ENCODE measurements at regions not wholly inside any gene's neighbourhood (a gene's known extent, or its start where the extent isn't known, plus 50 kb on each side); places are given as distances from the start of the nearest gene placed in this dataset.
A peak's percentile ranks its signal among the peaks of the same experiment; 100 is the strongest.
"Not testable (repeated sequence)": the region's sequence is repeated elsewhere in the genome, so short reads cannot be mapped to it uniquely, and the experiment has no call there.

DNA sequence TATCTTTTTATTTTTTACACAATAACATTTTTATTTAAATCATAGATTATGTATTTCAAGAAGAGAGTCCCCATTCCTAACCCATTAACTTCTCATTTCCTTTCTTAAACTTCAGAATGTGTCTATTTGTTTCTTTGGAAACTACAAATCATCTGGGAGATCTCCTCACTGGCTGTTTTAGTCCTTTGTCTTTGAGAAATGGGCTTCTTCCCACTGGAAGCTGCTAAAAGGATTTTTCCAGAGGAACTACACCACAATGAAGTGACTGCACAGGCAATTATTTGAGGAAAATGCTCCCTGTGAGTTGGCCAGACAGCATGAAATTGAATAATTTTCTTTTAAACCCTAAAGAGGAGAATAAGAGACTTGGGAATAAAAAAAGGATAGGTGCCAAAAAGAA is 119.1 kb downstream of the TENT5A start:
- intact Hi-C loops (cut with DNase I): no loop called here
- DNase-seq (no peak), ATAC-seq (ENCODE audit: poor library complexity) (no peak)

- intact Hi-C loops (cut with DNase I): no loop called here
- DNase-seq (no peak), ATAC-seq (ENCODE audit: poor library complexity) (no peak)
Measured at GRCh38 chr6:81630719-81631118, 121.8 kb downstream of the TENT5A start.

DNA sequence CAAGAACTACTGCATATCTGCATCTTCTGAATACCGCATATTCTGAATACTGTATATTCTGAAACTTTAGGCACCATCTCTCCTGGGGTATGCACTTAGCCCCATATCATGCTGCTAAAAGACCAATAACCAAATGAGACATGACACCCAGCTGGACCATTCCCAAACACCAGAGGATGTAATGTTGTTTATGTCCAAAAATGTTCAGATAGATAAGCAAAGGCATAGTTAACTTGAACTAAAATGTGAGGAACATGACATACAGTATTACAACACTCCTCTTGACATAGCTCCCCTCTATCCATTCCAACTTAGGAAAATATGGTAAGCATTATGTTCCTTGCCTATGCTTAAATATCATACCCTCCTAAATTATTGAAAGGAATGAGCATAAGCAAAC is 127.3 kb downstream of the TENT5A start:
- intact Hi-C loops (cut with DNase I): no loop called here
- ATAC-seq (ENCODE audit: poor library complexity): no peak

GRCh38 chr6:81624453-81624852 is 128.0 kb downstream of the TENT5A start:
- DNase-seq (no peak), ATAC-seq (ENCODE audit: poor library complexity) (no peak)
- intact Hi-C loops (cut with DNase I): no loop called here

More for the DNA sequence above, 127.3 kb downstream of the TENT5A start:
- no peak for DNase-seq

- DNase-seq (no peak), ATAC-seq (ENCODE audit: poor library complexity) (no peak)
- intact Hi-C loops (cut with DNase I): no loop called here
Measured at GRCh38 chr6:81623106-81623759, 129.2 kb downstream of the TENT5A start.

DNA sequence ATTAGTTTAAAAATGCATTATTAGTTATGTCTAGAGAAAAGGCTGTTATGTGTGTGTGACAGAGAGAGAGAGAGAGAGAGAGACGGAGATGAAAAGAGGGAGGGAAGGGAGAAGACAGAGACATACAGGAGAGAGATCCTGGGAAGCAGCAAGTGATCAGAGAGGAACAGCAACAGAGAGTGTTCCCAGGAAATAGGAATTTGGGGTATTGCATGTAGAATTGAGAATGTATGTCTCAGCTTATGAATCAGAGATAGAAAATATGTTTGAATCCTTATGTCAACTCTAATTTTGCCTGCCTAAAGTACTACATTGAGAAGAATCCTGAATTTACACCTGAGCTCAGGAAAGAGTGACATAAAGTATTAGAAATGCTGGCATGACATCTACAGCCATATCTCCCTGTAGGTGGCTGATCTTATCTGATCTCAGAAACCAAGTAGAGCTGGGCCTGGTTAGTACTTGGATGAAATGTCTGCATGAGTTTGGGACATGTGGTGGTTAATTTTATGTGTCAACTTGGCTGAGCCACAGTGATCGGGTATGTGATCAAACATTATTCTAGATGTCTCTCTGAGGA is 130.6 kb downstream of the TENT5A start:
- intact Hi-C loops (cut with DNase I): no loop called here
- DNase-seq: no peak
- ATAC-seq (ENCODE audit: poor library complexity): no peak

DNA sequence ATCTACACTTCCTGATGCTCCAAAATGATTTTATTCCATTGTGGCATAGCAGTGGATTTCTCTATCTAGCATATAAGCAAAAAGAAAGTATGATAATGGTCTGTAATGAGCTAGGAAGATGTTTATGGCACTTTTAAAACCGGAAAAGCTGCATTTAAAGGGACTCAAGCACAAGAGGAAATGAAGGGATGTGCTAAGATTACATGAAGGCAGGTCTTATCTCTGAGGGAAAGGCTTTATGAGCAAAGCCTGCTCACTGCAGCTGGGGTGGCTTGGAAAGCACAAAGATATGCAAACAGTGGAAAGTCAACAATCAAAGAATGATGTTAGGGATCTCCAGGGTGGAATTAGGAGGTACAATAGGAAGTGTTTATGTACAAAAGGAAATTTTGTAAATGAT is 138.2 kb downstream of the TENT5A start:
- no peak for DNase-seq
- ATAC-seq (ENCODE audit: poor library complexity): peak; percentile 27
- intact Hi-C loops (cut with DNase I): no loop called here

- ATAC-seq (ENCODE audit: poor library complexity): no peak
Measured at GRCh38 chr6:81613606-81614005, 138.9 kb downstream of the TENT5A start.

DNA sequence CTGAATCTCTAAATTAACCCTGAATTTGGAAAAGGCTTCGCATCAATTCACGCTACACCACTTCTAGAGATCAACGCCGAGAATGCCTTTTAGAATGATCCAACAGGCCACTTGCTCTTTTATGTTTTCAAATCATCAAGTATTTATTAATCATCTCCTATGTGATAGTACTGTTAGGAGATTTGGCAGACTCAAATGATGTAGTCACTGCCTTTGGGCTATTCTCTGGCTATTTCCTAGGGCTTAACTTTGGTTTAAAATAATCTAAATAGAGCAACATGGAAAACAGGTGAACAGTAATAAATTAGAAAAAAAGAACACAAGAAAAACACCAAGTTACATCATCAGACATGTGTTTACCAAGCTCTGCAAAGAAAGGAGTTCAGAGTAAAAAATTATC is 140.3 kb downstream of the TENT5A start:
- intact Hi-C loops (cut with DNase I): no loop called here
- ATAC-seq (ENCODE audit: poor library complexity) (no peak), DNase-seq (no peak)

More at GRCh38 chr6:81613606-81614005, 138.9 kb downstream of the TENT5A start:
- intact Hi-C loops (cut with DNase I): no loop called here
- DNase-seq: no peak

- ATAC-seq (ENCODE audit: poor library complexity) (no peak), DNase-seq (no peak)
- intact Hi-C loops (cut with DNase I): no loop called here
Measured at GRCh38 chr6:81609736-81610135, 142.7 kb downstream of the TENT5A start.

DNA sequence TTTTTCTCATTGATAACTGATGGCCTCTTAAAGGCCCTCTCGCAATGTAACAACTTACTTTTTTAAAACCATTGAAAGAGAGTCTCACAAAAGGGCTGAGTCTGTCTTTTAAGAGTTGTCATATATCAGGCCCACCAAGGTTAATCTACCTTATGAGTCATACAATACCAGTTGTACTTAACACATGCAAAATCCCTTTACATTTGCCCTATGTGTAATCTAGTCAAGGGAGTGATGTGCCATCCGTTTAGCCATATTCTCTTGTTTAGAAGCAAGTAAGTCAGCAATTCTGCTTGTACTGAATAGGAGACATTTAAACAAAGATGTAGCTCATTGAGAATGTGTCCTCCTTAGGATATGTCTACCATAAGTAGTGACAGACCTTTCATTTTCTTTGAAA is 143.7 kb downstream of the TENT5A start:
- DNase-seq (no peak), ATAC-seq (ENCODE audit: poor library complexity) (no peak)
- intact Hi-C loops (cut with DNase I): no loop called here

DNA sequence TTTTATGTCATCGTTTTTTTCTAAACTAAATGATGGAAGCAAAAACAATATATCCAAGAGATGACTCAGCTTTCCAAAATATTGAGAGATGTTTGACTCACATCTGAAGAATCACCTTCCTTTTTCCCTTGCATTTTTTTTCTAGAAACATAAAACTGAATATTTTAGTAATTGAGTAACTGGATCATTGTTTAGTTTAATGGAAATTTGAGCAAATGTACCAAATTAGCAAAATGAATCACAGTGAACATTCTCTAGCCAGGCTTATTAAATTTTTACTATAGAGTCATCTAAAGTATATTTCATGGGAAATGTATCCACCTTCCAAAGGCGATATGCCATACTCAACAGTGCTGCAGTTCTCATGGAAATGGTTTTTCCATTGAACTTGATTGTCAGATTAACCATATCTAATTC is 145.5 kb downstream of the TENT5A start:
- no peak for DNase-seq
- ATAC-seq (ENCODE audit: poor library complexity): no peak
- intact Hi-C loops (cut with DNase I): no loop called here

DNA sequence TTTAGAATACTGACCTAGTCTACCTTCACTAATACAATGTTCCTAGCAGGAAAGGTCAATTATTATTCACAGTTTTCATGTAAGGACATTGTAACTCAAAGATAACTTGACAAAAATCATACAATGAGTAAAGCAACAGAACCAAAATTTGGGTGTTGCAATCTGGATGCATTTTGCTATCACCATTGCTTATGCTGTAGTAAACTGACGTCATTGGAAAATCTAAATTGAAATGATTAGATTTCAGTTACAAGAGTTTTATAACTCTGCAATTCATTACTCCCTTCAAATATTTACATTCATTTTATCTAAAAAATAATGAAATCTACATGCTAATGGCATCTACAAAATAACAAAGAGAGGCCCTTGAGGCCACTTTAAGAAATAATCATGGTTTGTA is 147.0 kb downstream of the TENT5A start:
- intact Hi-C loops (cut with DNase I): no loop called here
- ATAC-seq (ENCODE audit: poor library complexity): no peak
- DNase-seq: no peak

- ATAC-seq (ENCODE audit: poor library complexity) (no peak), DNase-seq (no peak)
- intact Hi-C loops (cut with DNase I): no loop called here
Measured at GRCh38 chr6:81601918-81602317, 150.6 kb downstream of the TENT5A start.

DNA sequence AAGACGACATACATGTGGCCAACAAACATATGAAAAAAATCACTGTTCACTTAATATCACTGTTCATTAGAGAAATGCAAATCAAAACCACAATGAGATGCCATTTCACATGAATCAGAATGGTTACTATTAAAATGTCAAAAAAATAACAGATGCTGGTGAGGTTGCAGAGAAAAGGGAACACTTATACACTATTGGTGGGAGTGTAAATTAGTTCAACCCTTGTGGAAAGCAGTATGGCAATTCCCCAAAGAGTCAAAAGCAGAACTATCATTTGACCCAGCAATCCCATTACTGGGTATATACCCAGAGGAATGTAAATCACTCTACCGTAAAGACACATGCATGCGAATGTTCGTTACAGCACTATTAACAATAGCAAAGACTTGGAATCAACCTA is 152.0 kb downstream of the TENT5A start:
- intact Hi-C loops (cut with DNase I); ATAC-seq (ENCODE audit: poor library complexity); DNase-seq: not testable (repeated sequence)

GRCh38 chr6:81594501-81594900 is 158.0 kb downstream of the TENT5A start:
- ATAC-seq (ENCODE audit: poor library complexity): no peak
- no peak for DNase-seq
- intact Hi-C loops (cut with DNase I): no loop called here

DNA sequence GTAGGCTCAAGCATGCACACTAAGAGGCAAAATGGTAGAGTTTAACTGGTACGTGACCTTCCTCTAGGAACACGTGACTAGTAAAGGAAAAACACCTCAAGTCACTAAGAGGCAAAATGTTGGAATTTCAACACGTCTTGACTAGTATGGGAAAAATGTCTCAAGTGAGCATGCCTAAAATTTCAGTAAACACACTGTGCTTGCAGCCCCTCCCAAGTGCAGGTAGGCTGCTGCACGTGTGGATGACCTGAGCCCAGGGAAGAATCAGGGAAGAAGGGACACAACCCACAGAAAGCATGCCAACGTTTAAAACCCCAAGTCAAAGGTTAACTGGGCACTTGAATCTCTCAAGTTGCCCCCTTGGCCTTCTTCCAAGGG is 162.2 kb downstream of the TENT5A start:
- intact Hi-C loops (cut with DNase I): no loop called here

DNA sequence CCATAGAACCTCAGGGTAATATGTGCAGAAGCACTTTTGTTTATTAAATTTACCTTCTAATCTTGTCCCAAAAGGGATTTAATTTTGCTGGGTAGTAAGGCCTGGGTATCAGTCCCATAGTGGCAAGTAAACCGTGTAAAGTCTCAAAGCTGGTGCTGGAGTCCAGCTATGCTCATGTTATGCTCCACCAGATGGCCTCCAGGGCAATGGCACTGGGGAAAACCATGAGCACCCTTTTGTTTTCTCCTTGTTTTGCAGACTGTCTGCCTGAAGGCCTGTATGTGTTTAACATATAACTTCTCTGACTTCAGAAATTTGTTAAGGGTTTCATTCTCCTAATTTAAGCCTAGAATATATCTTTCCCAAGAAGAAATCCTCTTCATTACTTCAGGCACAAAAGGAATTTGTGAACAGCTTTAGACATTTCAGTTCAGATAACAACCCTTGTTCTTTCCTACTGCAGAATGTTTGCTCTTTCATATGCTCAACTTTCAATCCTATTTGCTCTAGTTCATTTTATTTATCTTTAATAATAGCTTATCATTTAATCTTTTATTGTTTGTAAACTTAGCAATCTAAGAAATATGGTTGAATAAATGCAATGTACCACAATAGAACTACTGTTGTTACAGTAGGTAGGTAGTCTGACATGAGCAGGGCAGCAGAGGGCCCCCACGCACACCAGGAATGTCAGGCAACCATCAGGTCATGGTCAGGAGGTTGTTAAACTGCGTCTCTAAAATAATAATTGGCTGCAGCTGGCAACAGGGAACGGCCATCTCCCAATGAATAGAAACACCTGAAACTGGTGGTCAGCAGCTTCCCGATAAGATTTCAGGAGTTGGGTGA is 162.8 kb downstream of the TENT5A start:
- no peak for DNase-seq
- intact Hi-C loops (cut with DNase I): no loop called here

More for the DNA sequence above, 162.2 kb downstream of the TENT5A start:
- no peak for DNase-seq
- no peak for ATAC-seq (ENCODE audit: poor library complexity)

GRCh38 chr6:81585686-81586085 is 166.8 kb downstream of the TENT5A start:
- intact Hi-C loops (cut with DNase I); ATAC-seq (ENCODE audit: poor library complexity); DNase-seq: not testable (repeated sequence)

More for the DNA sequence above, 162.8 kb downstream of the TENT5A start:
- peak; percentile 82 for ATAC-seq (ENCODE audit: poor library complexity)

GRCh38 chr6:81584156-81584555 is 168.3 kb downstream of the TENT5A start:
- ATAC-seq (ENCODE audit: poor library complexity); intact Hi-C loops (cut with DNase I); DNase-seq: not testable (repeated sequence)
